ENCODE measurements at regions not wholly inside any gene's neighbourhood (a gene's known extent, or its start where the extent isn't known, plus 50 kb on each side); places are given as distances from the start of the nearest gene placed in this dataset.

GRCh38 chr4:141972950-141973349 is 336.6 kb downstream of the IL15 start:
- in situ Hi-C loops (cut with MboI; ENCODE audit: low sequenced_read_pairs), result no loop called here
- Histone ChIP-seq H2BK20ac (ENCODE audit: low read depth, low read length) (no peak overlapping the region), H3K9ac (ENCODE audit: low read depth, low read length) (no peak overlapping the region), H2AFZ (replicated peaks; ENCODE audit: low read length, poor library complexity) (no peak overlapping the region), H2BK120ac (ENCODE audit: low read depth, low read length) (no peak overlapping the region), H3K27me3 (ENCODE audit: control insufficient read depth, insufficient read depth, low read length) (no peaks in the 10 kb centered on the region), H3K4me1 (ENCODE audit: control insufficient read depth, insufficient read depth, low read length) (no peaks in the 10 kb centered on the region), H3K4me3 (ENCODE audit: insufficient read depth, low read depth, low read length) (no peak overlapping the region), H2AK5ac (ENCODE audit: low read depth, low read length) (no peak overlapping the region), H2BK15ac (ENCODE audit: low read depth, low read length) (no peak overlapping the region), H2BK5ac (ENCODE audit: low read depth, low read length, poor library complexity, severe bottlenecking) (no peak overlapping the region), H2AK9ac (replicated peaks; ENCODE audit: low read depth, low read length, poor library complexity) (no peak overlapping the region), H4K20me1 (ENCODE audit: insufficient read depth, low read length) (no peaks in the 10 kb centered on the region), H3K36me3 (ENCODE audit: control insufficient read depth, insufficient read depth, low read length) (no peaks in the 10 kb centered on the region), H4K8ac (ENCODE audit: low read depth in 2 of 2, low read length in 2 of 2) (no peak overlapping the region), H3K4me2 (ENCODE audit: low read depth, low read length) (no peak overlapping the region), H3K23ac (ENCODE audit: low read depth, low read length) (no peak overlapping the region), H3K14ac (replicated peaks; ENCODE audit: low read depth, low read length) (no peak overlapping the region), H3K27ac (ENCODE audit: insufficient read depth, low read length) (no peak overlapping the region), H3K18ac (ENCODE audit: low read depth, low read length) (no peak overlapping the region), H3K79me1 (ENCODE audit: low read depth in 1 of 2, low read length in 2 of 2) (no peaks in the 10 kb centered on the region), H3K4ac (ENCODE audit: low read depth, low read length) (no peak overlapping the region), H3K56ac (ENCODE audit: extremely low read depth, insufficient read depth, low read length) (no peak overlapping the region), H3K9me1 (ENCODE audit: insufficient read depth, low read length) (no peaks in the 10 kb centered on the region), H3K9me3 (ENCODE audit: control insufficient read depth, insufficient read depth, low read length) (no peaks in the 10 kb centered on the region), H4K91ac (ENCODE audit: insufficient read depth, low read depth, low read length) (no peak overlapping the region), H4K5ac (ENCODE audit: low read depth, low read length) (no peak overlapping the region)
- CTCF ChIA-PET, result no interaction called here
- no peak for ATAC-seq (ENCODE audit: low read depth)
- POLR2A ChIA-PET (ENCODE audit: unreplicated experiment), result no interaction called here
- dilution Hi-C loops (cut with HindIII; ENCODE audit: low sequenced_read_pairs, unreplicated experiment), result no loop called here
- intact Hi-C loops (cut with micrococcal nuclease), result no loop called here
- no CpG with 5 or more reads among the region's 1 CpG for WGBS, 2 experiments (ENCODE audit: extremely low coverage in 2 of 2, insufficient read length in 1 of 2)
- TF ChIP-seq, protein P1, sequence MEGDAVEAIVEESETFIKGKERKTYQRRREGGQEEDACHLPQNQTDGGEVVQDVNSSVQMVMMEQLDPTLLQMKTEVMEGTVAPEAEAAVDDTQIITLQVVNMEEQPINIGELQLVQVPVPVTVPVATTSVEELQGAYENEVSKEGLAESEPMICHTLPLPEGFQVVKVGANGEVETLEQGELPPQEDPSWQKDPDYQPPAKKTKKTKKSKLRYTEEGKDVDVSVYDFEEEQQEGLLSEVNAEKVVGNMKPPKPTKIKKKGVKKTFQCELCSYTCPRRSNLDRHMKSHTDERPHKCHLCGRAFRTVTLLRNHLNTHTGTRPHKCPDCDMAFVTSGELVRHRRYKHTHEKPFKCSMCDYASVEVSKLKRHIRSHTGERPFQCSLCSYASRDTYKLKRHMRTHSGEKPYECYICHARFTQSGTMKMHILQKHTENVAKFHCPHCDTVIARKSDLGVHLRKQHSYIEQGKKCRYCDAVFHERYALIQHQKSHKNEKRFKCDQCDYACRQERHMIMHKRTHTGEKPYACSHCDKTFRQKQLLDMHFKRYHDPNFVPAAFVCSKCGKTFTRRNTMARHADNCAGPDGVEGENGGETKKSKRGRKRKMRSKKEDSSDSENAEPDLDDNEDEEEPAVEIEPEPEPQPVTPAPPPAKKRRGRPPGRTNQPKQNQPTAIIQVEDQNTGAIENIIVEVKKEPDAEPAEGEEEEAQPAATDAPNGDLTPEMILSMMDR (conservative IDR thresholded peaks at IDR 0.05; ENCODE audit: low read depth, low read length), result no peak
- TF ChIP-seq SMC3 (IDR thresholded peaks at IDR 0.05; ENCODE audit: low read depth, low read length) (no peak), POLR2A (IDR thresholded peaks at IDR 0.05; ENCODE audit: low read depth, low read length) (no peak)
- BruUV-seq (replicated peaks), result no TSS peak
- DNase-seq, result no peak

All from IMR-90 (cell line).